ENCODE measurements at regions not wholly inside any gene's neighbourhood (a gene's known extent, or its start where the extent isn't known, plus 50 kb on each side); places are given as distances from the start of the nearest gene placed in this dataset.
"Not testable (repeated sequence)": the region's sequence is repeated elsewhere in the genome, so short reads cannot be mapped to it uniquely, and the experiment has no call there.

DNA sequence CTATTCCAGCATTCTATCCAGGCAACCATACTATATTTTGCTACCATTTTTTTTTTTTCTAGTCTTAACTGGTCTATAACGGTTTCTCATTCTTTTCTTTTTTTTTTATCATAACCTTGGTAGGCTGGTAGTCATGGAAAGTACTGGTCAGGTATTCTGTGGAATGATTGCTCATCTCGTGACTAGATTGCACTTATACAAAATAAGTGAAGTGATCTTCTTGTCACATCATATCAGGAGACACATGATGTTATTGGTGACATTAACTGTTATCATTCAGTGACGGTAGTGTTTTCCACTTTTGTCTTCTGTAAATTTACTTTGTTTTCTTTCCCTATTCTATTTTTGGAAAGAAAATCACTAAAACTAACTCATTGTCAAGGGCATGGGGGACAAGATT is 239.3 kb upstream of the SLITRK6 start:
- no peak for DNase-seq

DNA sequence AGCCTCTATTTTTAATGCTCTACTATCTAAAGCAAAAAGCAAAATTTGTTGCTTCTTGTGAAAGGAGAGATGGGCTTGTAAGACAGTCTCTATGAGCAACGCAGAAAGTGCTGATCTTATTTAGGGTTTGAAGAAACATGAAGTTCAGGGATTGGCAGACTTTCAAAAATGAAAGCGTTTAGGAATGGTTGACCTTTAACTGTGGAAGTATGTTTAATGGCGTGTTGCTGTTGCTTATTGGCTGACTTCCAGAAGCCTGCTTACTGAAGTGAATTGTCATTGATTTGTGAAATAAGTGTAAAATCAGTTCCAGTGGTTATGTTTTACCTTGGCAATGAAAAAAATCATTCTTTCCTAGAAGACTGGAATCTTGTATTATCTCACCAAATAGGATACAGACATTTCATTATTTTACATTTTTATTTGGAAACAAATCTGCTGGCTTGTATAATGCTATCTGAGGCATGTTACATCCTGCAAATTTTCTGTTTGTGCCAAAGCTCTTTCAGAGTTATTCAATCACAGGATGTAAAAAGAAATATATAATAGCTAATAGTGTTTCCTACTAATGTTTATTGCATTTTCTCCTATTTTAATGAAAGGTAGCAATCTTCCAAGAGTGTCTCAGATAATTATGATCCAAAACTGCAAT is 221.3 kb upstream of the SLITRK6 start:
- DNase-seq, result peak; percentile 61 to 64

DNA sequence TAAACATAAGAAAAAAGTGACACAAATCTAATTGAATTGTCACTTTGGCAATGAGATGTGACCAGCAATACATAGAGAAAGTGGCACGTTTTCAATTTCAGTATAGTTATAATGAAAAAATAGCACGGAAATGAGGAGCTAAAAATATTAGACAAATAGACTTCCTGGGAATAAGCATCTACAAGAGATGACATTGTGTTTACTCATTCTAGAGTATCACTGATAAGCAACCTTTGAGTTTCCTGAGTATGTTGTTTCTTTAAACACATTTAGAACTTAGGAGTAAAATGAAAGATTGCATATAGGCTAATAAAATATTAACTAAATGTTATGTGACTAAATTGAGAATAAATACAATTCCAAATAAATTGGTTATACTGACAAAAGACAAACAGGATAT is 207.1 kb upstream of the SLITRK6 start:
- DNase-seq, result no peak

GRCh38 chr13:86003029-86003428 is 203.8 kb upstream of the SLITRK6 start:
- peak; percentile 99 for DNase-seq

DNA sequence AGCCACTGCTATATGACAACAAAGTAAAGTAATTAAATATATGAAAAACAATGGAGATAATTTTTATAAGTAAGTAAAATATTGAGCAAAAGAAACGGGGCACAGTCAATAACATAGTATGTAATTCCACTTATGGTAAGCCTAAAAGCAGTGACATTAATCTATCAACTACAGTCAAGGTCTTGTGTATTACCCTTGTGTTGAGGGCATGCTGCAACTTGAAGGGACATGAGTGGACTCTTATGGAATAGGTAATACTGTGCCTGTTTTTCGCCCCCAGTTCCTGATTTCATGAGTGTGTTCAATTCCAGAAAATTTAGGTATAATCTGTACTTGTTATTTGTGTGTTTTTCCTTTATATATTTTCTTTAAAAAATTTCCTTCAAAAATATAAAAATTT is 201.3 kb upstream of the SLITRK6 start:
- peak; percentile 53 to 69 for DNase-seq

DNA sequence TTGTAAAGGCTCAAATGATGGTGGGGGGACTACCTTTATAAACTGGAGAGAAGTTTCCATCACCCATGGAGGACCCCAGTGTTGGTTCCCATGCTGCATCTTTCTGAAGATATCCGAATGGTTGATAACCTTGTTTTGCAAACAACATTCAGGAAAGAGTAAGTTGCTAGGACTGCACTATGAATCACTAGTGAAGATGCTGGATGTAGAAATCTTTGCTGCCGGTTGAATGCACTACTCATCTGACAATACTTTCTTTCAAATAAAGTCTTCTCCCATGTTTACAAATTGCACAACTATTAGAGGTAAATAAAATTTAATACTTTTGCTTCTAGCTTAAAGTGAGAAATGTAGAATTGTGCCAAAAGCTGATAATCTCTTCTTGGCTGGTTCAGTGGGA is 198.4 kb upstream of the SLITRK6 start:
- no peak for DNase-seq

DNA sequence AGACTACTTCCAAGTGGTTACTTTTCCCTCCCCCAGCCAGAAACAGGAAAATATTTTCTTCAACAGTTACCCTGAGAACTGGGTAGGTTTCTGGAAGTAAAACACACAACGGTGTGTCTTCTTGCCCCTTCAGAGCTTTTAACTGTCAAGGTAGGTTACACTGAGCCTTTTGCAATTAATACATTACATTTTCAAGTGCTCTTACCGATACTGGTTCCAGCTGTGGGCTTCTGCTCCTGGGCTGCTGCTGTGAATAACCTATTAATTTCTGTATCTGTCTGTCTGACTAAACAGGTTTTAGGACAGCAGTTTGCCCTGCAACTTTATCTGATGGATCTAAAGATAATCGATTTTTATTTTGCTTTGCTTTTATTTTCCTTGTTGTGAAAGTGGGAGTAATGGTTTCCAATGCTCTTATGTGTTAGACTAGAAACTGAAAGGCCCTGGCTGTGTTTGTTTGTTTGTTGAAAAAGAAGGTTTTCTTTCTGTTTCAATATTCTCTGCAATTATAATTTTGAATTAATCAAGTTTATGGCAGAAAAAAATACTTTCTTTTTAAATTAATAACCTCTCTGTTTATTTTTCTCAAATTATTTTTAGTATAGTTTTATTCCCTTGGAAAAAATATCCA is 196.7 kb upstream of the SLITRK6 start:
- DNase-seq, result peak; percentile 61 to 64

GRCh38 chr13:85993567-85993966 is 194.3 kb upstream of the SLITRK6 start:
- DNase-seq, result no peak

DNA sequence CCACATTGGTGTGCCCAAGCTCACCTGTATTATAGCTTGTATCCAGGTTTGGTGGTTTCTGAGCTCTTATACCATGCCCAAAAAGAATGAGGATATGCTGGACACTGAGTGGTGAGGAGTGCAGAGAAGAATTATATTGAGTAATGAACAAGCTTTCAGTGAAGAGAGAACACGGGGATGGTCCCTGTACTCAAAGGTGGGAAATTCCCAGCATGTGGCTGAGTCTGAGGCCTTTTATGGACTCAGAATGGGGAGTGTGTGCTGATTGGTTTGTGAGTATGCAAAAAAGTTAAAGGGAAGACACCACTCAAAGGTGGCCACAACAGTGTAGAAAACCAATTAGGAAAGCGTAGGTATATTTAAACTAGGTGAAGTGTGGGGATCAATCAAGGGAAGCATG is 191.2 kb upstream of the SLITRK6 start:
- no peak for DNase-seq

DNA sequence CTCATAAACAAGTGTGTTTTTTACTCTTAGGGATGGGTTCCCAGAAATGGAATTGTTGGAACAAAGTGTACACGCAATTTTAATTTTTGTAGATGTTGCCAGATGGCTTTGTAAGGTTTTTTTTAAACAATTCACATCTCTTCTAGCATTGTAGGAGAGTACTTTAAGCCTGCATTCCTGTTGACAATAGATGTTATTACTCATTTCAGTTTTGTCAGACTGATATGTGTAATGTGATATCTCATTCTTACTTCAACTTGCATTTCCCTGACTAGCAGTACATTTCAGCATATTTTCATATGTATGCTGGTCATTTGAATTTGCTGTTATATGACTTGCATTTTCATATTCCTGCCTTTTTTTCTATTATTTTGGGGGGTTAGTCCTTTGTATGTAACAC is 186.6 kb upstream of the SLITRK6 start:
- no peak for DNase-seq

- no peak for DNase-seq
Measured at GRCh38 chr13:85982102-85982501, 182.9 kb upstream of the SLITRK6 start.

DNA sequence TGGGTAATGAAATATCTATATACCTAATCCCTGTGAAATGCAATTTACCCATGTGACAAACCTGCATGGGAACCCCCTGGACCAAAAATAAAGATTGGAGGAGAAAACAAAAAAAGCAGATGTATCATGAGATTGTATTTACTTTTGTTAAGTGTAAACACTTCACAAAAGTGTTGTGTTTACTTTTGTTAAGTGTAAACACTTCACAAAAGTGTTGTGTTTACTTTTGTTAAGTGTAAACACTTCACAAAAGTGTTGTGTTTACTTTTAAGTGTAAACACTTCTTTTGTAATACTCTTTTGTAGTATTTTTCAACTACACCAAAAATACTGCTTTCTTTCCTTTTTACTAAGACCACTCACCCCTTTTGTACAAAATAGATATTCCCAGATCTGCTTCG is 181.2 kb upstream of the SLITRK6 start:
- not testable (repeated sequence) for DNase-seq

DNA sequence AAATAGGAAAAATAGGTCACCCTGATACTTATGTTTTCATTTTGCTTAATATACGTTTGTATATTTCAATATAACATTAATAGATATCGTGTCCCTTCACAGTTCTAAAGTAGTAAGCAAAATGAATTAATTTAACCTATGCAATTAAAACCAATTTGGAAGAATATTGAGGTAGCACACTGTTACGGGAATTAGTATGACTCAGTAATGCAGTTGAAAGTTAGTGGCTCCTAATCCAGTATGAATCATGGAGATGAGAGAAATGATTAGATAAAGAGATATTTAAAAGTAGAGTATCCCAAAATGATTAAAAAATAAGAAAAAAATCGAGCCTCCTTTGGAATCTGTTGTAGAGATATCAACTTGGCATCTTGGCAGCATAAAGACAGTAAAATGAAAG is 177.0 kb upstream of the SLITRK6 start:
- DNase-seq, result no peak

- no peak for DNase-seq
Measured at GRCh38 chr13:85974608-85975366, 175.6 kb upstream of the SLITRK6 start.

DNA sequence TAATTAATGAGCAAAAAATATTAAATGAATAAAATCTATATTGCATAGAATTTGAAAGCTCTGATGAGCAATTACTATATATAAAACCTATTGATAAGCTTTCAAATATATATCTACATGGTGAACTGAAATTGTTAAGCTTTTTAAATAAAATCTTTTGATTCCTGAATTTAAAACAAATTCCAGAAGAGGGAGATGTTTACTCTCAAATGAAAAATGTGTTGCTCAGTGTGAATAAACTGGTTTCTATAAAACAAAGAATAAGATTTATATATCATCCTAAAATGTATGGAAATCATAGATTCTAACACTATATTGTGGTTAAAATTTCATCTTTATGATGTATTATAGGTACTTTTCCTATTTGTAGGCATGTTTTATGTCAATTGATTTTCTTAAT is 171.5 kb upstream of the SLITRK6 start:
- DNase-seq, result no peak

DNA sequence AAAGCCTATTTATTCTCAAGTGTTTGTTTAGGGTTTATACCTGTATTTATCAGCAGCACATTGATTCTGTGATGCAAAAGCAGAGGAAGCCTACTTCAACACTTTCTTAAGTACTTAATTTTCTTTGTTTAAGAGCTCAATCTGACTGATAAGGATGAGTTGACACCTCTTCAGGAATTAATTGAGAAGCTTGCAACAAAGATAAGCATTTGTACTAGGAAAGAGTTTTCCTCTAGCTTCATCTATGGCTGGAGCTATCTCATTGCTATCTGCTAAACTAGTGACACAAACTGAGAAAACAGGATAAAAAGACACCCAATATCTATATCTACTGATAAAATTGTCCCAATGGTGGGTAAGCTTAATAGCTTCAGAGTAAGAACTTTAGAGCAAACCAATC is 170.1 kb upstream of the SLITRK6 start:
- DNase-seq, result no peak

- no peak for DNase-seq
Measured at GRCh38 chr13:85935868-85936467, 136.7 kb upstream of the SLITRK6 start.

DNA sequence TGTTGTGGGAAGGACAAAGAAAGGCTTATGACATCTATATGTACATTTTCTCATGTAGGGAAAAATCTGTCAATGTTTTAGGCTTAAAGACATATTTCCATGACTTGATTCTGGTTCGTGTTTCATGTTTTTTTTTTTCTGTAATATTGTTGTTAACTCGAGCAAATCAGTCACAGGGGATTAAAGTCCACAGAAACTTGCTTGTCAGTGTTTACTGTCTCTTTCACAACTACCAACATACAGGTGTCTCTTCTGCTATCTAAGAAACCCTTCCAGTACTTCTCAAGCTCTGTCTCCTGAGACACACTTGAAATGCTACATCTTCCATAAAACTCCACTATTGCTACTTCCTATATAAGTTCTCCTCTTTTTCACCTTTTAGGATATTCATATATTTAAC is 130.9 kb upstream of the SLITRK6 start:
- no peak for DNase-seq

GRCh38 chr13:85910962-85911361 is 111.7 kb upstream of the SLITRK6 start:
- DNase-seq, result no peak

GRCh38 chr13:85900521-85900920 is 101.3 kb upstream of the SLITRK6 start:
- DNase-seq, result no peak

GRCh38 chr13:85896516-85897450 is 97.6 kb upstream of the SLITRK6 start:
- DNase-seq, result peak in 1 of 2 experiments; percentile 21

DNA sequence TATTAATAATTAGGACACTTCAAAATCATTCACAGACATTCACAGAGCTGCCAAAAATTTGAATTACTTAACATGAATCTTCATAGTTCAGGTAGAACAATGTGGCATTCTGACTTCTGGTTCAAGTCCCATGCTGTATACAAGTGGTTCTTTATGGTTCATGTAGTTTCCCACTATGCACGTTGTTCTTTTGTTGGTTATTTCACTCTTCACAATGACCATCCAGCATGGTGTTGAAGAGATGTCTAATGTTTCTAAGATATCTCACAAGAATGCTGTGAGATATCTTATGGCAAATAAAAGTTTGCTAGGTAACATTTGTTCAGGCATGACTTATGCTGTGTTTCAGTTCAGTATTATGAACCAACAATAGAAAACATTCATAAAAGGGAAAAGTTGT is 88.2 kb upstream of the SLITRK6 start:
- DNase-seq, result no peak

GRCh38 chr13:85879014-85879413 is 79.8 kb upstream of the SLITRK6 start:
- no peak for DNase-seq

Measured in SHP77 (cell line).